K562 (cell line): ENCODE measurements at regions not wholly inside any gene's neighbourhood (a gene's known extent, or its start where the extent isn't known, plus 50 kb on each side); places are given as distances from the start of the nearest gene placed in this dataset.

Experiments
- ATAC-seq: fragments of 200-7000 bp; cut with Tn5 transposase; 3 replicates; pipeline ENCODE4 v1.9.1; 2020; ENCODE audit warnings: moderate library complexity
- BruUV-seq: library from RNA; stranded (reverse); fragments of 400-500 nt; replicated peaks from 2 replicates; lab custom pipeline; 2021; lab: Mats Ljungman, UMichigan
- CTCF ChIA-PET: fragments of 300-600 bp; formaldehyde crosslinking; extraction: SDS; loops from one replicate; lab custom pipeline; 2021; ENCODE audit warnings: low intra/inter-chr PET ratio; lab: Yijun Ruan, JAX
- POLR2A ChIA-PET: fragments of 300-600, 350-650 bp; sonication (Branson Sonifier 250); formaldehyde crosslinking; extraction: SDS; loops from one replicate; lab custom pipeline; 2021; ENCODE audit warnings: antibody characterized with exemption, inconsistent platforms; lab: Yijun Ruan, JAX
- DNase-seq, 4 experiments: peaks; one replicate each; pipeline versions ENCODE4 v3.0.0 to v3.0.0-alpha.2; 2011 to 2018; ENCODE audit warnings: low spot score in 3 of 4, mixed read lengths in 3 of 4; ENCODE audit errors: extremely low read depth in 1 of 4
- FAIRE-seq: peaks from 2 replicates; lab custom pipeline; 2011; peaks lifted over from hg19 to GRCh38; lab: Jason Lieb, UNC
- H2AFZ ChIP-seq: 2 replicates; pipeline ENCODE4 v1.6.0; 2011; ENCODE audit warnings: low read depth, low read length, control low read depth, inconsistent platforms
- H3K27ac ChIP-seq: fragments of 200-600 bp; 3 replicates; pipeline ENCODE4 v1.8.0; 2011; ENCODE audit warnings: low read depth, mild to moderate bottlenecking, control low read depth, inconsistent platforms, low read length, moderate library complexity, mixed read lengths; ENCODE audit errors: extremely low read depth
- H3K27me3 ChIP-seq, 2 experiments: fragments of 300-600 bp in 1 of 2; 2 replicates in 1 of 2; 3 replicates in 1 of 2; pipeline versions ENCODE4 v1.6.0 to v1.8.0; 2011; ENCODE audit warnings: inconsistent platforms in 2 of 2, low read length in 2 of 2, mild to moderate bottlenecking in 1 of 2, mixed read lengths in 1 of 2, moderate library complexity in 1 of 2; ENCODE audit not compliant: control insufficient read depth in 2 of 2, insufficient read depth in 2 of 2
- H3K36me3 ChIP-seq: fragments of 300-600 bp; 3 replicates; pipeline ENCODE4 v1.8.0; 2011; ENCODE audit warnings: mild to moderate bottlenecking, low read length, inconsistent platforms; ENCODE audit not compliant: control insufficient read depth, insufficient read depth
- H3K4me1 ChIP-seq, 2 experiments: fragments of 200-600 bp in 1 of 2; replicated peaks in 1 of 2; 2 replicates in 1 of 2; 3 replicates in 1 of 2; pipeline versions ENCODE4 v1.5.1 to v1.8.0; 2011; ENCODE audit warnings: inconsistent platforms in 2 of 2, low read length in 2 of 2, mild to moderate bottlenecking in 1 of 2, mixed read lengths in 1 of 2, moderate library complexity in 1 of 2; ENCODE audit not compliant: control insufficient read depth in 2 of 2, insufficient read depth in 2 of 2
- H3K4me2 ChIP-seq: 2 replicates; pipeline ENCODE4 v1.6.1; 2011; ENCODE audit warnings: low read length, control low read depth, inconsistent platforms, mixed read lengths; ENCODE audit not compliant: insufficient read depth
- H3K4me3 ChIP-seq: fragments of 200-600 bp; sonication (generic), shearing (Covaris generic); 2 replicates; pipeline ENCODE4 v1.5.1; 2016; ENCODE audit warnings: control low read depth, inconsistent platforms
- H3K79me2 ChIP-seq: fragments of 200-600 bp; 3 replicates; pipeline ENCODE4 v1.8.0; 2011; ENCODE audit warnings: low read length, inconsistent platforms; ENCODE audit not compliant: control insufficient read depth, insufficient read depth
- H3K9ac ChIP-seq, 2 experiments: 2 replicates each; pipeline versions ENCODE4 v1.6.0 to v1.6.1; 2011; ENCODE audit warnings: low read depth in 2 of 2, low read length in 2 of 2, control low read depth in 1 of 2, inconsistent platforms in 1 of 2, mild to moderate bottlenecking in 1 of 2, mixed read lengths in 1 of 2; ENCODE audit not compliant: insufficient read depth in 1 of 2
- H3K9me1 ChIP-seq: one replicate; pipeline ENCODE4 v1.6.0; 2011; ENCODE audit warnings: inconsistent platforms, mild to moderate bottlenecking, low read length, moderate library complexity; ENCODE audit not compliant: control insufficient read depth, insufficient read depth
- H3K9me3 ChIP-seq: replicated peaks from 2 replicates; pipeline ENCODE4 v1.5.1; 2011; ENCODE audit warnings: low read depth, low read length, inconsistent platforms; ENCODE audit not compliant: control insufficient read depth, insufficient read depth
- H4K20me1 ChIP-seq: replicated peaks from 2 replicates; pipeline ENCODE4 v1.6.1; 2011; ENCODE audit warnings: low read length, inconsistent platforms, mixed read lengths; ENCODE audit not compliant: control insufficient read depth, insufficient read depth
- ATF1 ChIP-seq, 2 experiments: fragments of 450-650 bp in 1 of 2; IDR thresholded peaks; 2 replicates each; pipeline ENCODE4 v1.6.1; 2016; ENCODE audit warnings: missing compliant biosample characterization in 1 of 2, missing genetic modification characterization in 1 of 2
- CLOCK ChIP-seq: fragments of 250-450 bp; sonication (Bioruptor Pico); IDR thresholded peaks from 2 replicates; pipeline ENCODE4 v1.4.0; 2020; ENCODE audit warnings: mild to moderate bottlenecking, moderate library complexity, borderline replicate concordance
- HMGN3 ChIP-seq: IDR thresholded peaks from 2 replicates; pipeline ENCODE4 v1.6.1; 2011; ENCODE audit warnings: borderline replicate concordance, low read depth, mild to moderate bottlenecking, mixed read lengths, low read length; ENCODE audit not compliant: insufficient read length; ENCODE audit errors: extremely low read depth
- MTA3 ChIP-seq: fragments of 450-650 bp; formaldehyde crosslinking; IDR thresholded peaks from 2 replicates; pipeline ENCODE4 v1.6.1; 2017; ENCODE audit warnings: mild to moderate bottlenecking, borderline replicate concordance
- NR2C2 ChIP-seq, 2 experiments: fragments of 200-800 bp in 1 of 2; sonication (Bioruptor generic) in 1 of 2; sonication (generic) in 1 of 2; formaldehyde crosslinking in 1 of 2; IDR thresholded peaks; 2 replicates each; pipeline versions ENCODE4 v1.6.1 to v1.8.0; 2016 to 2022; ENCODE audit warnings: mild to moderate bottlenecking in 1 of 2, missing compliant biosample characterization in 1 of 2, missing genetic modification characterization in 1 of 2, missing genetic modification reagents in 1 of 2
- XRCC5 ChIP-seq: fragments of 200-400 bp; formaldehyde crosslinking; IDR thresholded peaks from 2 replicates; pipeline ENCODE4 v1.6.1; 2017; ENCODE audit warnings: low read depth, mild to moderate bottlenecking, low read length
- ZKSCAN1 ChIP-seq: fragments of 150-350 bp; IDR thresholded peaks from 2 replicates; pipeline ENCODE4 v1.6.1; 2016; ENCODE audit warnings: low read depth, low read length
- ZKSCAN3 ChIP-seq: fragments of 250-450 bp; sonication (Bioruptor Pico); IDR thresholded peaks from 2 replicates; pipeline ENCODE4 v1.4.0; 2020
- ZNF263 ChIP-seq: sonication (generic); formaldehyde crosslinking; IDR thresholded peaks from 2 replicates; pipeline ENCODE4 v1.8.0; 2022; ENCODE audit warnings: mild to moderate bottlenecking, missing genetic modification reagents, borderline replicate concordance
- ZNF830 ChIP-seq: fragments of 250-450 bp; sonication (Bioruptor Pico); IDR thresholded peaks from 2 replicates; pipeline ENCODE4 v1.5.0; 2021; ENCODE audit warnings: mild to moderate bottlenecking
- WGBS: fragments of 100-300 bp; shearing (Covaris generic); methylation state at CpG from one replicate; pipeline ENCODE4 v1.1.6; 2016; ENCODE audit warnings: low coverage, mixed read lengths; ENCODE audit not compliant: insufficient coverage; ENCODE audit errors: missing lambda C conversion rate; 5-methylcytosine and 5-hydroxymethylcytosine counted together
- in situ Hi-C: fragments of 300-500 bp; cut with MboI; formaldehyde crosslinking; loops from 4 replicates; pipeline ENCODE4 v1.15.0; 2018; ENCODE audit warnings: inconsistent platforms, mixed read lengths
- intact Hi-C: fragments of 100-400 bp; cut with micrococcal nuclease; formaldehyde crosslinking; loops from 2 replicates; pipeline ENCODE4 v1.14.2; 2022
- TF ChIP-seq, protein P1 (sequence below), 2 experiments: IDR thresholded peaks; 2 replicates each; pipeline ENCODE4 v1.6.1; 2011; ENCODE audit warnings: borderline replicate concordance in 1 of 2, control low read depth in 1 of 2, low read depth in 1 of 2, low read length in 1 of 2, mild to moderate bottlenecking in 1 of 2, mixed read lengths in 1 of 2, moderate library complexity in 1 of 2; ENCODE audit not compliant: insufficient read depth in 1 of 2, insufficient read length in 1 of 2, poor library complexity in 1 of 2, severe bottlenecking in 1 of 2; ENCODE audit errors: extremely low read depth in 1 of 2
- TF ChIP-seq, protein P2 (sequence below): sonication (generic); formaldehyde crosslinking; IDR thresholded peaks from 2 replicates; pipeline ENCODE4 v1.8.1; 2022; ENCODE audit warnings: missing genetic modification reagents

DNA sequence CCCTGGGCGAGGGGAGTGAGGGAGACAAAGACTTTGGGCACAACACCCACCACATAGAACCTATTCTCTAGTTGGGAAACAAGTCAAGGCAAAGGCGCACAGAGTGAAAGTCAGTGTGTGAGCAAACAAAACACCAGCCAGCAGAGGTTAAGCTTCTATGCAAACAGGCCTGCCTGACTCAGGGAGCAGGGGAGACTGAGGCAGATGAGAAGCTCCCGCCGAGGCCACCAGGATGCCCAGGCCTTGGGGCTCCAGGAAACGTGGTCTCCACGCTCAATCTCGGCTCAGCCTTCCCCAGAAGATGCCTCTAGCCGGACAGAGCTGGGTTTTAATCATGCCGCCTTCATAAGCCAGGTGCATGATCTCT is 74.1 kb upstream of the KCNMA1 start (continued):
- TF ChIP-seq CLOCK (CRISPR knock-in tag) (no peak), HMGN3 (peak; percentile 13), ZNF830 (CRISPR knock-in tag) (no peak)

- Histone ChIP-seq H3K27ac (no peak overlapping the region), H2AFZ (peak overlapping the region; percentile 68), H3K4me1 (peaks cover 3 to 8% of the 10 kb centered on the region in 2 experiments; a peak in 3 of 5 replicates), H3K27me3 (peaks cover 2 to 36% of the 10 kb centered on the region in 2 experiments; a peak in 3 of 5 replicates), H3K9ac (peak overlapping the region in 1 of 2 experiments; percentile 60; a peak in 1 of 4 replicates), H3K9me3 (no peaks in the 10 kb centered on the region), H3K9me1 (no peaks in the 10 kb centered on the region), H3K79me2 (no peaks in the 10 kb centered on the region), H4K20me1 (no peaks in the 10 kb centered on the region), H3K4me3 (no peak overlapping the region), H3K4me2 (peak overlapping the region; percentile 42), H3K36me3 (no peaks in the 10 kb centered on the region)
- ChIA-PET POLR2A (interaction anchor here (0.5 to 1.4 kb wide), 5 partner anchors 12 to 455 kb away, joined by 3 to 5 read pairs (median 3); no protein-coding TSS in a partner anchor), CTCF (no interaction called here)
- no TSS peak for BruUV-seq
- intact Hi-C loops: loop anchor here (2.0 to 5.0 kb wide), 2 partner anchors 49 to 546 kb away; no protein-coding TSS in a partner anchor
- FAIRE-seq (peak; percentile 55), ATAC-seq (peak; percentile 98), DNase-seq (peak; percentile 76 to 93 (median 88))
- WGBS: 20% methylated on average over 49 of the region's 51 CpGs
- in situ Hi-C loops: no loop called here
- TF ChIP-seq, protein P1, sequence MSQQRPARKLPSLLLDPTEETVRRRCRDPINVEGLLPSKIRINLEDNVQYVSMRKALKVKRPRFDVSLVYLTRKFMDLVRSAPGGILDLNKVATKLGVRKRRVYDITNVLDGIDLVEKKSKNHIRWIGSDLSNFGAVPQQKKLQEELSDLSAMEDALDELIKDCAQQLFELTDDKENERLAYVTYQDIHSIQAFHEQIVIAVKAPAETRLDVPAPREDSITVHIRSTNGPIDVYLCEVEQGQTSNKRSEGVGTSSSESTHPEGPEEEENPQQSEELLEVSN (IDR thresholded peaks at IDR 0.05; ENCODE audit: borderline replicate concordance in 1 of 2, extremely low read depth in 1 of 2, insufficient read depth in 1 of 2, insufficient read length in 1 of 2, low read depth in 1 of 2, low read length in 1 of 2, poor library complexity in 1 of 2, severe bottlenecking in 1 of 2): peak in 1 of 2 experiments; percentile 54
- TF ChIP-seq ZNF263 (CRISPR knock-in tag) (peak; percentile 29; the same call in 1 of the 2 replicates), ZKSCAN3 (CRISPR knock-in tag) (no peak), NR2C2 (CRISPR knock-in tag; IDR thresholded peaks at IDR 0.05) (0 out of 2 replicates have a peak, but pooled peaks have one; percentile 36), NR2C2 (tag; IDR thresholded peaks at IDR 0.05) (no peak), MTA3 (0 out of 2 replicates have a peak, but pooled peaks have one; percentile 48), ATF1 (CRISPR knock-in tag; IDR thresholded peaks at IDR 0.05) (0 out of 2 replicates have a peak, but pooled peaks have one; percentile 32), ATF1 (tag; IDR thresholded peaks at IDR 0.05) (no peak), XRCC5 (peak; percentile 76; the same call in 1 of the 2 replicates), ZKSCAN1 (0 out of 2 replicates have a peak, but pooled peaks have one; percentile 34)
- TF ChIP-seq, protein P2, sequence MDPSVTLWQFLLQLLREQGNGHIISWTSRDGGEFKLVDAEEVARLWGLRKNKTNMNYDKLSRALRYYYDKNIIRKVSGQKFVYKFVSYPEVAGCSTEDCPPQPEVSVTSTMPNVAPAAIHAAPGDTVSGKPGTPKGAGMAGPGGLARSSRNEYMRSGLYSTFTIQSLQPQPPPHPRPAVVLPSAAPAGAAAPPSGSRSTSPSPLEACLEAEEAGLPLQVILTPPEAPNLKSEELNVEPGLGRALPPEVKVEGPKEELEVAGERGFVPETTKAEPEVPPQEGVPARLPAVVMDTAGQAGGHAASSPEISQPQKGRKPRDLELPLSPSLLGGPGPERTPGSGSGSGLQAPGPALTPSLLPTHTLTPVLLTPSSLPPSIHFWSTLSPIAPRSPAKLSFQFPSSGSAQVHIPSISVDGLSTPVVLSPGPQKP (CRISPR knock-in tag): no peak
Observed at GRCh38 chr10:77710759-77711682, 73.4 kb upstream of the KCNMA1 start.
